Left lung (tissue), 4 donors: ENCODE measurements at regions not wholly inside any gene's neighbourhood (a gene's known extent, or its start where the extent isn't known, plus 50 kb on each side); places are given as distances from the start of the nearest gene placed in this dataset.
A peak's percentile ranks its signal among the peaks of the same experiment; 100 is the strongest.

Experiments
- ATAC-seq: fragments of 200-7000 bp; cut with Tn5 transposase; one replicate; pipeline ENCODE4 v1.9.1; 2020; ENCODE audit warnings: moderate library complexity
- DNase-seq, 4 donors: peaks; one replicate each; pipeline ENCODE4 v3.0.0-alpha.2; 2013 to 2020
- H3K27ac ChIP-seq, 2 donors: fragments of 200-600 bp; sonication (generic) in 1 of 2; one replicate each; pipeline versions ENCODE4 v1.5.0 to v1.8.0; 2020 to 2021
- H3K27me3 ChIP-seq, 2 donors: fragments of 200-600 bp; sonication (generic) in 1 of 2; one replicate each; pipeline versions ENCODE4 v1.5.0 to v1.8.0; 2020 to 2021
- H3K36me3 ChIP-seq, 2 donors: fragments of 200-600 bp; sonication (generic) in 1 of 2; one replicate each; pipeline versions ENCODE4 v1.5.0 to v1.8.0; 2020 to 2021
- H3K4me1 ChIP-seq, 2 donors: fragments of 200-600 bp; one replicate each; pipeline ENCODE4 v1.8.0; 2021
- H3K4me3 ChIP-seq, 2 donors: fragments of 200-600 bp; sonication (generic) in 1 of 2; one replicate each; pipeline versions ENCODE4 v1.5.0 to v1.8.0; 2020 to 2021; ENCODE audit warnings: mild to moderate bottlenecking in 1 of 2
- H3K9me3 ChIP-seq, 2 donors: fragments of 200-600 bp; sonication (generic) in 1 of 2; one replicate each; pipeline versions ENCODE4 v1.5.0 to v1.8.0; 2020 to 2021
- CTCF ChIP-seq, 2 donors: fragments of 200-600 bp; sonication (generic) in 1 of 2; IDR thresholded peaks; one replicate each; pipeline versions ENCODE4 v1.5.0 to v1.8.0; 2021; ENCODE audit warnings: antibody characterized with exemption in 2 of 2
- intact Hi-C, 2 donors: fragments of 100-400 bp; cut with DNase I; formaldehyde crosslinking; loops; one replicate each; pipeline versions ENCODE4 v1.11.2 to v1.14.2; 2022
- donor health status: DM: no; HTN: yes; CAD: no.
- donor health status: DM: no; HTN: no; CAD: no.

DNA sequence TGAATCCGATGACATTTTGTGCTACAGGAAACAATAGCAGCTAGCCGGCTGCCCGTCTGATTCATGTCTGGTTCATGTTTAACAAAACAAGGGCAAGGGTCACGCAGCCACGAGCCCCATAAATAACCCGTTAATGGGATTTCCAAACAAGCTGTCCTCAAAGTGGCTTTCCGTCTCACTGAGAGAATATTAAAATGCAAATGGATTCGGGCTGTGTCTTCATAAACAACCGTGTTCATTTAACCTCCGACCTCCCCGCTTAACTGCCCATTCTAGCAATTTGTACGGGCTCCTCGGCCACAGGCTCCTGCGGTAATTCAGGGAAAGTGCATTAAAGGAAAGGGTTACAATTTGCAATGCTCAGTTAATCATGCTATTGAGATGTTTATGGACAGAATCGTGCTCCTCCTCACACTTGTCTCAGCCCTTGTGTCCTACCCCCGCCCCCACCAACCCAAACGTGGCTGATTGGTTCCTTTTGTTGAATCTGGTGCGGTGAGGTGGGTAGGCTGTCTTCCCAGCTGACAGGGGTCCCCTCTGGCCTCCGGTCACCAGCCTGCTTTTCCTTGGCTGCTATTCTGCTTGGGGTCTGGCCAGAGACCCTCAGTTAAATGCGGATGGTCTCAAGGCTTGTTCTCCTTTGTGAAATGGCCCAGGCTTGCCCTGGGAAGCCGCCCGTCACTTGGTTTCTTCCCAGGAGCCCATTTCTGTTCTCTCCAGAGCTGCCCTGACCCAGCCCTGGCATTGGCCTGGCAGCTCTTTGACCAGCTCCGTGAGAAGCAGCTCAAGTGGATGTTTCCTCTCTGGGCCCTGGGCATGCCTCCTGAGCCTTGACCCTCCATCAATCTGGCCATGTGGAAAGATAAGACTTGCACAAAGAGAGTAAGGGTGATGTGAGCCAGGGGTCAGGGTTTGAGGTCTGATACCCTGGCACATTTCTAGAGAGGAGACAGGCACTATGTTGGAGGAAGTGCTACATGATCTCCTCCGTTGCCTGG is 200.7 kb upstream of the POU3F1 start:
- H3K27me3 ChIP-seq: peaks cover 0 to 38% of the 10 kb centered on the region in 2 donors
- intact Hi-C loops: no loop called here

DNA sequence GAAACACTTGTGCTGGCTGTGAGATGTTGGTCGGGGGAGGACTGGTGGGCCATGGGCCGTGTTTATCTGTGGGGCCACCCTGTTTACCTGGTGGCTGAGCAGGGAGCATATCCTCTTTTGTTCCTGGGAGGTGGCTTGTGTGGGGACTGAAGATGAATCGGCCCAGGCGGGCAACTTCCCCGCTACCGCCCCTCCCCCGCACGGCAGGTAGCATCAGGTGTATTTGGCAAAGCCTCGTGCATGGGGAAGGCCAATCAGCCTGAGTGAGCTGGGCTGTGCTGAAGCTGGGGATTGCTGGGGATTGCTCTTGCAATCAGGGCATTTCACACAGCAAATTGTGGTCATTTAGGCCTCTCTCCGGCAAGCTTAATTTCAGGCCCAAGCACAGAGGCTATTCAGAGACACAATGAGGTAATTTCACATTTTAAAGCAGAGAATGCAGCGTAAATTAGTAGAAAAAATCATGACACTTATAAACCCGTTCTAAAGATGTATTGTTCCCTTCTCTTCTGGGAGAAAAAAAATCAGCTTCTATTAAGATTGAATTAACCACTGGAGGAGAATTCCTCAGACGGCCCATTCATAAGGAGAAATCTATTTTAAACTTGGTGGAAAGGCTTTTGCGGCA is 197.7 kb upstream of the POU3F1 start:
- ATAC-seq: no peak
- H3K4me3 ChIP-seq: no peak overlapping the region
- no peak overlapping the region for H3K27ac ChIP-seq
- no peaks in the 10 kb centered on the region for H3K36me3 ChIP-seq
- no peak for TF ChIP-seq CTCF (IDR thresholded peaks at IDR 0.05)
- H3K4me1 ChIP-seq: no peaks in the 10 kb centered on the region
- DNase-seq: no peak
- H3K27me3 ChIP-seq: peaks cover 0 to 20% of the 10 kb centered on the region in 2 donors
- no peaks in the 10 kb centered on the region for H3K9me3 ChIP-seq
- intact Hi-C loops: no loop called here

More for the DNA sequence above, 200.7 kb upstream of the POU3F1 start:
- H3K9me3 ChIP-seq: no peaks in the 10 kb centered on the region
- no peak overlapping the region for H3K4me3 ChIP-seq
- DNase-seq: peak in 1 of 4 donors; percentile 36
- no peak for TF ChIP-seq CTCF (IDR thresholded peaks at IDR 0.05)
- H3K36me3 ChIP-seq: no peaks in the 10 kb centered on the region
- H3K27ac ChIP-seq: no peak overlapping the region
- ATAC-seq: no peak
- H3K4me1 ChIP-seq: no peaks in the 10 kb centered on the region

DNA sequence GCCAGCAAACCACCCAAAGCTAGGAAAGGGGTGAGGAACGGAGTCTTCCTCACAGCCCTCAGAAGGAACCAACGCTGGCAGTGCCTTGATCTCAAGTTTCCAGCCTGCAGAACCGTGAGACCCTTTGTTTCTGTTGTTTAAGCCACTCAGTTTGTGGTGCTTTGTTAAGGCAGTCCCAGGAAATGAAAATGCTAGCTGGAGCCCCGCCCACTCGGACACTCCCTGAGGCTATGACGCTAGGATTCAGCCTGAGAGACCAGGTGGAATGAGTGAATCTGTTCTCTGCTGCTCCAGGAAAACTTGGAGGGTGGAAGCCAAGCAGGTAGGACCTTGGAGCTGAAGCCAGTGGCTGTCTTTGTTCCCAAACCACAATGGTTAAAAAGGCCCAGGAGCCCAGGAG is 196.5 kb upstream of the POU3F1 start:
- DNase-seq (no peak), ATAC-seq (no peak)
- no peaks in the 10 kb centered on the region for H3K4me1 ChIP-seq
- no peaks in the 10 kb centered on the region for H3K36me3 ChIP-seq
- H3K9me3 ChIP-seq: no peaks in the 10 kb centered on the region
- H3K27ac ChIP-seq: no peak overlapping the region
- intact Hi-C loops: no loop called here
- TF ChIP-seq CTCF (IDR thresholded peaks at IDR 0.05): no peak
- H3K27me3 ChIP-seq: peaks cover 0 to 12% of the 10 kb centered on the region in 2 donors
- H3K4me3 ChIP-seq: no peak overlapping the region

DNA sequence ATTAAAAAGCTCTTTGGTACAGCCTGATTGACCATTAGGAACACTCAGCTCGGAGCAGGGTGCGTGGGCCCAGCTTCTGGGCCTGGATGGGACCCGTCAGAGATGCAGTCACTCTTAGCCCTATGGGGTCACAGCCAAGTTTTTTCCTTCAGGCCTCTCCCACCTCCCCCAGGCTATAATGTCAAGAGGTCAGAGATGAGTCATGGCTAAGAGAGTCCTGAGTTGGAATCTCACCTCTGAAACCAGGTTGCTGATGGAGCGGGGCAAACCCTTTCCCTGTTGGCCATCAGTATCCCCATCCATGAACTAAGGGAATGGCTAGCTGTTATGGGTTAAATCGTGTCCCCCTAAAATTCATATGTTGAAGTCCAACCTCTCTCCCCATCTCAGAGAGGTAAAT is 195.9 kb upstream of the POU3F1 start:
- Histone ChIP-seq H3K36me3 (no peaks in the 10 kb centered on the region), H3K27me3 (peaks cover 0 to 6% of the 10 kb centered on the region in 2 donors), H3K4me1 (no peaks in the 10 kb centered on the region), H3K27ac (no peak overlapping the region), H3K4me3 (no peak overlapping the region), H3K9me3 (no peaks in the 10 kb centered on the region)
- ATAC-seq (no peak), DNase-seq (no peak)
- intact Hi-C loops: no loop called here
- TF ChIP-seq CTCF (IDR thresholded peaks at IDR 0.05): no peak
